ENCODE measurements at regions not wholly inside any gene's neighbourhood (a gene's known extent, or its start where the extent isn't known, plus 50 kb on each side); places are given as distances from the start of the nearest gene placed in this dataset.
"Not testable (repeated sequence)": the region's sequence is repeated elsewhere in the genome, so short reads cannot be mapped to it uniquely, and the experiment has no call there.

DNA sequence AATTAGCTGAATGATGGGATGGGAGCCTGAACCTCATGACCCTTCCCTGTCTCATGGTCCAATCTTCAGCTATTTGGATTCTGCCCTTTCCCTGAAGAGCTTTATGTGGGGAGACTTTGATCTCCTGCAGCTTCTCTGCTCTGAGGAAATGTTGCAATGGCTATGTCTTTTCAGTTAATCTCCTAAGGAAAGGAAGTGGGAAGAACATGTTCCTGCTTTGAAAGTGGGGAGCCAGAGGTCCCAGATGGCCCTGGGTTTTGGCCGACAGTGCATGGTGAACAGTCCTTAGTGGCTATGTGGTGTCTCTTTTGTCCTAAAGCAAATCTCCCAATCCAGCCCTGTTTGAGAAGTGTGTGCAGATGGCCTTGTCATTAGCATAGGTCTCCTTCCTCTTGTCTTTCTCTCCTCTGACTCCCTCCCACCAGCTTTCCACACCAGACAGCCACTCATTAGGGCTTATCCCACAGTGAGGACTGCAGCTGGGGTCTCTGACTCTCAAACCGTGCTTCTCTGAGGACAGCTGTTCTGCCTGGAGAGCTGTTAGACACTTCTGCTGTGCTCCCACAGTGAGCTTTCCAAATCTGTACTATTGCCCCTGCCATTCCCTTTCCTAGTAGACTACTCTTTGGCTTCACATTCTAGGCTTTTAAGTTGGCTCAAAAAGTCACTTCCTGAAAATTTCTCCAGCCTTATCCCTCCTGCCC lies 365.8 kb upstream of the UMPS start:
- TF ChIP-seq POLR2AphosphoS5 (IDR thresholded peaks at IDR 0.05; ENCODE audit: low read depth) (no peak), REST (IDR thresholded peaks at IDR 0.05; ENCODE audit: insufficient replicate concordance, low read depth) (no peak), GABPA (IDR thresholded peaks at IDR 0.05; ENCODE audit: low read depth) (no peak), SPI1 (IDR thresholded peaks at IDR 0.05; ENCODE audit: borderline replicate concordance, low read depth) (no peak), CTCF (IDR thresholded peaks at IDR 0.05; ENCODE audit: insufficient read depth, low read length) (no peak)
- no peak for DNase-seq (ENCODE audit: low read depth in 1 of 2, low spot score in 1 of 2)
- Histone ChIP-seq H3K27ac (replicated peaks) (no peak overlapping the region), H3K4me3 (replicated peaks; ENCODE audit: insufficient read depth, low read length) (no peak overlapping the region), H3K27me3 (ENCODE audit: insufficient read depth, poor library complexity, severe bottlenecking) (no peaks in the 10 kb centered on the region)

DNA sequence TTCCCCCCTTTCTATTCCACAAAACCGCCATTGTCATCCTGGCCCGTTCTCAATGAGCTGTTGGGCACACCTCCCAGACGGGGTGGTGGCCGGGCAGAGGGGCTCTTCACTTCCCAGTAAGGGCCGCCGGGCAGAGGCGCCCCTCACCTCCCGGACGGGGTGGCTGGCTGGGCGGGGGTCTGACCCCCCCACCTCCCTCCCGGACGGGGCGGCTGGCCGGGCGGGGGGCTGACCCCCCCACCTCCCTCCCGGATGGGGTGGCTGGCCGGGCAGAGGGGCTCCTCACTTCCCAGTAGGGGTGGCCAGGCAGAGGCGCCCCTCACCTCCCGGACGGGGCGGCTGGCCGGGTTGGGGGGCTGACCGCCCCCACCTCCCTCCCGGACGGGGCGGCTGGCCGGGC lies 363.6 kb upstream of the UMPS start:
- not testable (repeated sequence) for DNase-seq (ENCODE audit: low read depth in 1 of 2, low spot score in 1 of 2); H3K27ac ChIP-seq (replicated peaks); H3K4me3 ChIP-seq (replicated peaks; ENCODE audit: insufficient read depth, low read length); H3K27me3 ChIP-seq (ENCODE audit: insufficient read depth, poor library complexity, severe bottlenecking)

DNA sequence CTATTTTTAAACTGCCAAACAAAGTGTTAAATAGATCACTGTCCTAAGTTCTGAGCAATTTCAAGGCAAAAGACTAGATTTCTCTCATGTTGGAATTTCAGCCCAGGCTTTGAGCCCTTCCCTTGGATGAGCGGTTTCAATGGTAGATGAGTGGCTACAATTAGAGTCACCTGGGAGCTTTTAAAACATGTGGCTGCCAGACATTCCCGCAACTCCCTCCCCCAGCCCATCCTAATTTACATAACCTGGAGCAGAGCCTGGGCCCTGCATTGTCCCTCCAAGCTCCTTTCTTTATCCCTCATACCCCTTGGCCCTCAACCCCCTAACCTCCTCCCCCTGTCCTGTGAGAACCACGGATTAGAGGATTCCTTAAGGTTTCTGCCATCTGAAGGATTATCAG lies 357.5 kb upstream of the UMPS start:
- no peak for DNase-seq (ENCODE audit: low read depth in 1 of 2, low spot score in 1 of 2)
- H3K27ac ChIP-seq (replicated peaks) = no peak overlapping the region
- no peak for TF ChIP-seq REST (IDR thresholded peaks at IDR 0.05; ENCODE audit: insufficient replicate concordance, low read depth)
- TF ChIP-seq GABPA (IDR thresholded peaks at IDR 0.05; ENCODE audit: low read depth) = no peak
- no peak for TF ChIP-seq POLR2AphosphoS5 (IDR thresholded peaks at IDR 0.05; ENCODE audit: low read depth)
- TF ChIP-seq CTCF (IDR thresholded peaks at IDR 0.05; ENCODE audit: insufficient read depth, low read length) = no peak
- TF ChIP-seq SPI1 (IDR thresholded peaks at IDR 0.05; ENCODE audit: borderline replicate concordance, low read depth) = no peak
- no peaks in the 10 kb centered on the region for H3K27me3 ChIP-seq (ENCODE audit: insufficient read depth, poor library complexity, severe bottlenecking)
- H3K4me3 ChIP-seq (replicated peaks; ENCODE audit: insufficient read depth, low read length) = no peak overlapping the region

DNA sequence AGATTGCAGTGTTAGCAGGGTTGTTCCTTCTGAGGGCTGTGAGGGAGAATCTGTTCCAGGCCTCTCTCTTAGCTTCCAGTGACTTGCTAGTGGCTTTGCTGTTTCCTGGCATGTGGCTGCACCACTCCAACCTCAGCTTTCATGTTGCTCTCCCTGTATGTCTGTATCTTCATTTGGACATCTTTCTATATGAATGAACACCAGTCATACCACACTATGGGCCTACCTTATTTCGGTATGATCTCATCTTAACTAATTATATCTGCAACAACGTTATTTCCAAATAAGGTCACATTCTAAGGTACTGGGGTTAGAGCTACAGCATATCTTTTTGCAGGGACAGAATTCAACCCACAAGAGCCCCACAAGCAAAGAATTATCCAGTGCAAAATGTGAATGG lies 356.7 kb upstream of the UMPS start:
- Histone ChIP-seq H3K27me3 (ENCODE audit: insufficient read depth, poor library complexity, severe bottlenecking) (no peaks in the 10 kb centered on the region), H3K27ac (replicated peaks) (no peak overlapping the region)

More for the DNA sequence above, 356.7 kb upstream of the UMPS start:
- no peak for DNase-seq (ENCODE audit: low read depth in 1 of 2, low spot score in 1 of 2)
- no peak overlapping the region for H3K4me3 ChIP-seq (replicated peaks; ENCODE audit: insufficient read depth, low read length)
- no peak for TF ChIP-seq POLR2AphosphoS5 (IDR thresholded peaks at IDR 0.05; ENCODE audit: low read depth)
- no peak for TF ChIP-seq REST (IDR thresholded peaks at IDR 0.05; ENCODE audit: insufficient replicate concordance, low read depth)
